ENCODE measurements at regions not wholly inside any gene's neighbourhood (a gene's known extent, or its start where the extent isn't known, plus 50 kb on each side); places are given as distances from the start of the nearest gene placed in this dataset.

GRCh38 chr9:88237991-88238571 is 99.8 kb upstream of the SPATA31C2 start:
- no peak for TF ChIP-seq CTCF (IDR thresholded peaks at IDR 0.05)
- TF ChIP-seq POLR2A (IDR thresholded peaks at IDR 0.05), result no peak
- TF ChIP-seq POLR2AphosphoS5 (IDR thresholded peaks at IDR 0.05), result no peak
